HUDEP-2 (cell line): ENCODE measurements at regions not wholly inside any gene's neighbourhood (a gene's known extent, or its start where the extent isn't known, plus 50 kb on each side); places are given as distances from the start of the nearest gene placed in this dataset.
"Not testable (repeated sequence)": the region's sequence is repeated elsewhere in the genome, so short reads cannot be mapped to it uniquely, and the experiment has no call there.

Source experiments
- DNase-seq, 76 experiments: peaks; one replicate each; lab custom pipeline; 2025; ENCODE audit not compliant: unreplicated experiment in 76 of 76; lab: John Stamatoyannopoulos, UW

- DNase-seq = no peak
Measured at GRCh38 chr3:11716573-11717290, 73.0 kb upstream of the VGLL4 start.

- no peak for DNase-seq
Measured at GRCh38 chr3:11713171-11713570, 69.5 kb upstream of the VGLL4 start.

GRCh38 chr3:11712646-11713045 is 68.9 kb upstream of the VGLL4 start:
- DNase-seq = no peak

GRCh38 chr3:11711876-11712275 is 68.2 kb upstream of the VGLL4 start:
- no peak for DNase-seq

- no peak for DNase-seq
Measured at GRCh38 chr3:11709782-11710181, 66.1 kb upstream of the VGLL4 start.

GRCh38 chr3:11707084-11707483 is 63.4 kb upstream of the VGLL4 start:
- DNase-seq = not testable (repeated sequence)

- DNase-seq = no peak
Measured at GRCh38 chr3:11706604-11707003, 62.9 kb upstream of the VGLL4 start.

- DNase-seq = no peak
Measured at GRCh38 chr3:11705049-11705448, 61.3 kb upstream of the VGLL4 start.

- DNase-seq = no peak
Measured at GRCh38 chr3:11703146-11703545, 59.4 kb upstream of the VGLL4 start.

- no peak for DNase-seq
Measured at GRCh38 chr3:11699083-11699427, 55.3 kb upstream of the VGLL4 start.

GRCh38 chr3:11698326-11699082 is 54.8 kb upstream of the VGLL4 start:
- DNase-seq = no peak

- no peak for DNase-seq
Measured at GRCh38 chr3:11697701-11698100, 54.0 kb upstream of the VGLL4 start.

- no peak for DNase-seq
Measured at GRCh38 chr3:11696054-11696453, 52.3 kb upstream of the VGLL4 start.
